ENCODE measurements at regions not wholly inside any gene's neighbourhood (a gene's known extent, or its start where the extent isn't known, plus 50 kb on each side); places are given as distances from the start of the nearest gene placed in this dataset.
"Not testable (repeated sequence)": the region's sequence is repeated elsewhere in the genome, so short reads cannot be mapped to it uniquely, and the experiment has no call there.

- FAIRE-seq (no peak), DNase-seq (ENCODE audit: insufficient read length, low spot score) (no peak)
Observed at GRCh38 chr2:175834477-175834876, 167.6 kb downstream of the LNPK start.

- DNase-seq (ENCODE audit: insufficient read length, low spot score) (no peak), FAIRE-seq (no peak)
Observed at GRCh38 chr2:175832866-175833265, 169.2 kb downstream of the LNPK start.

- FAIRE-seq: no peak
- no peak for DNase-seq (ENCODE audit: insufficient read length, low spot score)
Observed at GRCh38 chr2:175829741-175830140, 172.3 kb downstream of the LNPK start.

- DNase-seq (ENCODE audit: insufficient read length, low spot score): no peak
- no peak for FAIRE-seq
Observed at GRCh38 chr2:175827856-175828255, 174.2 kb downstream of the LNPK start.

GRCh38 chr2:175824243-175824642 lies 177.8 kb downstream of the LNPK start:
- no peak for DNase-seq (ENCODE audit: insufficient read length, low spot score)
- FAIRE-seq: no peak

- no peak for DNase-seq (ENCODE audit: insufficient read length, low spot score)
- no peak for FAIRE-seq
Observed at GRCh38 chr2:175823707-175824073, 178.4 kb downstream of the LNPK start.

GRCh38 chr2:175823002-175823706 lies 178.9 kb downstream of the LNPK start:
- DNase-seq (ENCODE audit: insufficient read length, low spot score): no peak
- no peak for FAIRE-seq

- no peak for DNase-seq (ENCODE audit: insufficient read length, low spot score)
- FAIRE-seq: no peak
Observed at GRCh38 chr2:175817221-175817620, 184.8 kb downstream of the LNPK start.

- DNase-seq (ENCODE audit: insufficient read length, low spot score) (no peak), FAIRE-seq (no peak)
Observed at GRCh38 chr2:175815537-175815936, 186.5 kb downstream of the LNPK start.

- FAIRE-seq: no peak
- DNase-seq (ENCODE audit: insufficient read length, low spot score): no peak
Observed at GRCh38 chr2:175811971-175812370, 190.1 kb downstream of the LNPK start.

- no peak for FAIRE-seq
- no peak for DNase-seq (ENCODE audit: insufficient read length, low spot score)
Observed at GRCh38 chr2:175808858-175809257, 193.2 kb downstream of the LNPK start.

GRCh38 chr2:175808078-175808477 lies 194.0 kb downstream of the LNPK start:
- FAIRE-seq (no peak), DNase-seq (ENCODE audit: insufficient read length, low spot score) (no peak)

GRCh38 chr2:175807031-175807873 lies 194.8 kb downstream of the LNPK start:
- no peak for FAIRE-seq
- peak; percentile 12 for DNase-seq (ENCODE audit: insufficient read length, low spot score)

- FAIRE-seq (no peak), DNase-seq (ENCODE audit: insufficient read length, low spot score) (no peak)
Observed at GRCh38 chr2:175806570-175806969, 195.5 kb downstream of the LNPK start.

GRCh38 chr2:175806125-175806490 lies 196.0 kb downstream of the LNPK start:
- DNase-seq (ENCODE audit: insufficient read length, low spot score) (no peak), FAIRE-seq (no peak)

GRCh38 chr2:175805442-175806124 lies 196.5 kb downstream of the LNPK start:
- DNase-seq (ENCODE audit: insufficient read length, low spot score) (no peak), FAIRE-seq (no peak)

- FAIRE-seq (no peak), DNase-seq (ENCODE audit: insufficient read length, low spot score) (no peak)
Observed at GRCh38 chr2:175804122-175804521, 197.9 kb downstream of the LNPK start.

GRCh38 chr2:175796422-175796821 lies 205.6 kb downstream of the LNPK start:
- not testable (repeated sequence) for FAIRE-seq; DNase-seq (ENCODE audit: insufficient read length, low spot score)

GRCh38 chr2:175793648-175794047 lies 208.4 kb downstream of the LNPK start:
- DNase-seq (ENCODE audit: insufficient read length, low spot score) (no peak), FAIRE-seq (no peak)

GRCh38 chr2:175792881-175793280 lies 209.2 kb downstream of the LNPK start:
- DNase-seq (ENCODE audit: insufficient read length, low spot score): no peak
- FAIRE-seq: no peak

- FAIRE-seq (no peak), DNase-seq (ENCODE audit: insufficient read length, low spot score) (no peak)
Observed at GRCh38 chr2:175792199-175792598, 209.9 kb downstream of the LNPK start.
